ENCODE measurements at regions not wholly inside any gene's neighbourhood (a gene's known extent, or its start where the extent isn't known, plus 50 kb on each side); places are given as distances from the start of the nearest gene placed in this dataset.
"Not testable (repeated sequence)": the region's sequence is repeated elsewhere in the genome, so short reads cannot be mapped to it uniquely, and the experiment has no call there.

DNA sequence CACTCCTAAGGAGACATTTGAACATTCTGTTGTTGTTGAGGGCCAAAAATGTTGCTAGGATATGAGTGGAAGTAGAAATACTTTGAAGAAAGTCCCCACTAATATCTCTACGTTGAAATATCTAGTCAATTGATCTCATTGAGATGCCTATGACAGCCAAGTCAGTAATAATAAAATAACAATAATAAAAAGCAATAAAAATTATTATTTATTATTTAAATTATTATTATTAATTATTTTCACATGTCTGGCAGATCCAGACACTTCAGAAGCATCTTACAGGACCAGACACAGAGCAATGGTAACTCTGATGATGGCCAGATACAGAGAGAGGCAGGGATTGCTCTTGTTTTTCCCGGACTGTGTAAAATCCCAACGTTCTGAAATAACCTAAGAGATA lies 143.5 kb upstream of the PALMD start:
- no peak for DNase-seq

DNA sequence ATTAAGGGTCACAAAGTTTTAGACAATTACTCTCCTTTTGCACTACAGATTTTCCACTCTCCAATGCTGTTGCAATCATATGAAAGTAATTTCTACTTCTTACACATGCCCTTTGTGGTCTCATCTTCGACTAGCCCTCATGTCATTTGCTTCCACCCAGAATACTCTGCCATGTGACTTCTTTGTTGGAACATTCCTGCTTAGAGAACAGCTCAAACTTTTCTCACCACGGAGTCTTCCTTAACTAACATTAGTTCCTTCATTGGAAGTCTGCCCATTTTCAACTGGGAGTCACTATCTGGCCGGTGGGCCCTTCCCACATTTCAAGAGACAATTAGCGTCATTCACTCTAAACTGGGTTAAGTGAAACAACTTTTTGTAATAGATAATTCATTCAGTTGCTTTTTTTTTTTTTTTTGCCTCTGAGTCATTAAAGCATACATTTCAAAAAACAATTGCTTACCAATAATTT lies 142.6 kb upstream of the PALMD start:
- no peak for DNase-seq

DNA sequence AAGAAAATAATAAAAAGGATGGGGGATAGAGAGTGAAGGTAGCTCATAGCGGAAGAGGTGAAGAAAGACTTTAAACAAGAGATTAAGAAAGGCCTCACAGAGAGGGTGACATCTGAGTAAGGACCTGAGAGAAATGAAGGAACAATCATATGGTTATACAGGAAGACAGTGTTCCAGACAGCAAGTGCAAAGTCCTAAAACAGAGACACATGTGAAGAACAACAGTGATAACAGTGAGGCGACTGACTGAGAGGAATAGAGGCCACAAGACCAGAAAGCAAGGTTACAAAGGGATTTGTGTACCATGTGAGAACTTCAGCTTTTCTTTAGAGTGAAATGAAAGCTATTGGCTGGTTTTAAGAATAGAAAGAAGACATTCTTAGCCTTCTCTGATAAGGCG lies 141.6 kb upstream of the PALMD start:
- no peak for DNase-seq

DNA sequence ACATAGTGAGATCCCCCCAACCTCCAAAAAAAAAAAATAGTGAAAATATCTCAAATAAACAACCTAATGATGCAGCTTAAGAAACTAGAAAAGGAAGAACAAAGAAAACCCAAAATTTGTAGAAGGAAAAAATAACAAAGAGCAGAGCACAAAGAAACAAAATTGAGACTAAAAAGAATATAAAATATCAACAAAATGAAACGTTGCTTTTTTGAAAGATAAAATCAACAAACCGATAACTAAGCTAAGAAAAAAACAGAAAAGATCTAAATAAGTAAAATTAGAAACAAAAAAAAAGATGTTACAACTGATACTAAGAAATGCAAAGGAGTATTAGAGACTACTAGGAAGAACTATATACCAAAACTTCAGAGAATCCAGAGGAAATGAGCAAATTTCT lies 139.3 kb upstream of the PALMD start:
- DNase-seq = no peak

DNA sequence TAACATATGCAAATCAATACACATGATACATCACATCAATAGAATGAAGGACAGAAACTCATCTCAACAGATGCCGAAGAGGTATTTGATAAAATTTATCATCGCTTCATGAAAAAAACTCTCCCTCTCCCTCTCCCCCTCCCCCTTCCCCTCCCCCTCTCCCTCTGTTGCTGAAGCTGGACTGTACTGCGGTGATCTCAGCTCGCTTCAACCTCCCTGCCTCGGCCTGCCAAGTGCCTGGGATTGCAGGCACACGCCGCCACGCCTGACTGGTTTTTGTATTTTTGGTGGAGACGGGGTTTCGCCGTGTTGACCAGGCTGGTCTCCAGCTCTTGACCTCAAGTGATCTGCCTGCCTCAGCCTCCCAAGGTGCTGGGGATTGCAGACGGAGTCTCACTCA lies 138.5 kb upstream of the PALMD start:
- DNase-seq = not testable (repeated sequence)

- no peak for DNase-seq
Observed at GRCh38 chr1:99507906-99508732, 137.8 kb upstream of the PALMD start.

DNA sequence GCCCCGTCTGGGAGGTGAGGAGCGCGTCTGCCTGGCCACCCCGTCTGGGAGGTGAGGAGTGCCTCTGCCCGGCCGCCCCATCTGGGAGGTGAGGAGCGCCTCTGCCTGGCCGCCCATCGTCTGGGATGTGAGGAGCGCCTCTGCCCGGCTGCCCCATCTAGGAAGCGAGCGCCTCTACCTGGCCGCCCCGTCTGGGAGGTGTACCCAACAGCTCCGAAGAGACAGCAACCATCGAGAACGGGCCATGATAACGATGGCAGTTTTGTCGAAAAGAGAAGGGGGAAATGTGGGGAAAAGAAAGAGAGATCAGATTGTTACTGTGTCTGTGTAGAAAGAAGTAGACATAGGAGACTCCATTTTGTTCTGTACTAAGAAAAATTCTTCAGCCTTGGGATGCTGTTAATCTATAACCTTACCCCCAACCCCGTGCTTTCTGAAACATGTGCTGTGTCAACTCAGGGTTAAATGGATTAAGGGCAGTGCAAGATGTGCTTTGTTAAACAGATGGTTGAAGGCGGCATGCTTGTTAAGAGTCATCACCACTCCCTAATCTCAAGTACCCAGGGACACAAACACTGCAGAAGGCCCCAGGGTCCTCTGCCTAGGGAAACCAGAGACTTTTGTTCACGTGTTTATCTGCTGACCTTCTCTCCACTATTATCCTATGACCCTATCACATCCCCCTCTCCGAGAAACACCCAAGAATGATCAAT lies 137.0 kb upstream of the PALMD start:
- DNase-seq = not testable (repeated sequence)

DNA sequence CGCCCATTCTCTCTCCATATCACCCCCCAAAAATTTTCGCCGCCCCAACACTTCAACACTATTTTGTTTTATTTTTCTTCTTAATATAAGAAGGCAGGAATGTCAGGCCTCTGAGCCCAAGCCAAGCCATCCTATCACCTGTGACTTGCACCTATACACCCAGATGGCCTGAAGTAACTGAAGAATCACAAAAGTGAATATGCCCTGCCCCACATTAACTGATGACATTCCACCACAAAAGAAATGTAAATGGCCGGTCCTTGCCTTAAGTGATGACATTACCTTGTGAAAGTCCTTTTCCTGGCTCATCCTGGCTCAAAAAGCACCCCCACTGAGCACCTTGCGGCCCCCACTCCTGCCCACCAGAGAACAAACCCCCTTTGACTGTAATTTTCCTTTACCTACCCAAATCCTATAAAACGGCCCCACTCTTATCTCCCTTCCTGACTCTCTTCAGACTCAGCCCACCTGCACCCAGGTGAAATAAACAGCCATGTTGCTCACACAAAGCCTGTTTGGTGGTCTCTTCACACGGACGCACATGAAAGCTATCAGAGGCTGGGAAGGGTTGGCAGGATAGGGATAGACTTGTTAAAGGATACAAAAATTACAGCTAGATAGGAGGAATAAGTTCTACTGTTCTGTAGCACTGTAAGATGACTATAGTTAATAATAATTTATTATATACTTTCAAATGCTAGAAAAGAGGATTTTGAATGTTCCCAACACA lies 130.9 kb upstream of the PALMD start:
- DNase-seq = not testable (repeated sequence)

- no peak for DNase-seq
Observed at GRCh38 chr1:99516141-99516540, 129.8 kb upstream of the PALMD start.

- no peak for DNase-seq
Observed at GRCh38 chr1:99520121-99520520, 125.8 kb upstream of the PALMD start.

DNA sequence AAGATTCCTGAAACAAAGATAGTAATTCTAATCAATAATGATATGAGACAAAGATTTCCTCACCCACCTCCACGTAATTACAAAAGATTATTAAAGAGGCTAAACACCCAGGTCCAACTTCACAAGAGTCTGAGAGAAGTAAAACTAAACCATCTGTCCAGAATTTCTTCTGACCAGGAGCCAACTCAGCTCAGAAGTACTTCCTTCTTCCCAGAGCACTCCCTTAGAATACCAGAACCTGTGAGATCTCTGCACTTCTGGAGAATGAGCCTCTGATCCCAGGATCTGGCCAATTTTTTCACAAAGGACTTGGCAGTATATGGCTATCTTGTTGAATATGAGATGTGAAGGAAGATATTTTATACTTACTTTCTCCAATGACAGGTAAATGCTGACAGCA lies 120.6 kb upstream of the PALMD start:
- DNase-seq = no peak

DNA sequence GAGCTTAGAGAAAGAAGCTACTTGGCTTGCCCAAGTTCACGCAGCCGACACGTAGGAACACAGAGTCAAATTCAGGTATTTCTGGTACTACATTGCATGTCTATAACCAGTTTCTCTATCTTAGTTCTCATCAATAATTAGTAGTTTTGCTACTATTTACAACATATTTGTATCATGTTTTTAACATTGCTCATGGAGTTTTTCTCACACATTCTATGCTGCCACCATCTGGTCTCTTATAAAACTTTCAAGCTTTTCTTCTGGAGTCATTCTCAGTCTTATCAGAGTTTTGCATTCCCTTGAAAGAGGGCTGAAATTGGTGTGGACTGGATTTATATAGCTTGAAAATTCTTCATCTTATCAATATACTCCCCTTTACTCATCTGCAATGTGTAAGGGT lies 118.8 kb upstream of the PALMD start:
- no peak for DNase-seq

GRCh38 chr1:99527545-99527944 lies 118.4 kb upstream of the PALMD start:
- no peak for DNase-seq

GRCh38 chr1:99529002-99529401 lies 116.9 kb upstream of the PALMD start:
- DNase-seq = no peak

DNA sequence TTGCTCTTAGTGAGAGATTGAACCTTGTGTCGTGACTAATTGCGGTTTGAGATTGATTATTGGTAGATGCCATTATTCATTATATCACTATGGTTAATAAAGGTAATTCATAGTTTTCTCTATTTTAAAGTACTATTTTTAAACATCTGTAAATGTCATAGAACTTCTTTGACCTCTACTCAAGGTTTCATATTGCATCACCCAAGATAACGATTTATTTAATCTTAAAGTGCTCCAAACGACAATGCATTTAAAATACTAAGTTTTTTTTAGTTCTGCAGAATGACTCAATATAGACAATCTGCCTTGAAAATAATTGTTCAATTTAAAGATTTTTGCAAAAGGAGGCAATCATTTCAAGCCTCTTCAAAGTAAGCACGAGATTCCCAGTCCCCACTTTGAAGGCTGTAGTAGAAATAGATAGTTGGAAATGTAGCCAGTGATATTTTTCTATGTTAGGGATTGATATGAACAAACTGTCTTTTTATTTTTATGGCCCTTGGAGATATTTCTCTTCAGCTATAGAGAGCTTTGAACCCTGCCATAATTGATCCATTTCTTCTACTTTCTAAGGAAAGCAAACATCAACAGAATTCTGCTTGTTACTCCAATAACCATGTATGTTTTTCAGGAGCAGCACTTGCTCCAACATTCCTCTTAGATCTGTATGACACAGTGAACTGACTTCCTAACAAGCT lies 114.2 kb upstream of the PALMD start:
- DNase-seq = no peak

DNA sequence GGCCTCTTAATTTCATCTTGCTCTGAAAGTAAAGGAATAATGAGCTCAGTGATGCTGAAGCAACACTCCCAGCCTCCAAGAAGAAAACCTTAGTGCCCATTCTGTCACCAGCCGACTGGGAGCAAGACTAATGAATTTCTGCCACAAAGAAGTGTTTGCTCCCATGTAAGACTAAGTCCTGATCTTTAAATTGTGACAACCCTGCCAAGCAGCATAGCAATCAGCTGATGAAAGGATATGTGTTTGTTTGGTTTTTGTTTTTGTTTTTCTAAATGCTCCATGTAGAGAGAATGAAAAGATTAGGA lies 113.7 kb upstream of the PALMD start:
- DNase-seq = no peak

- no peak for DNase-seq
Observed at GRCh38 chr1:99533909-99534637, 111.8 kb upstream of the PALMD start.

- DNase-seq = no peak
Observed at GRCh38 chr1:99534638-99534930, 111.3 kb upstream of the PALMD start.

- DNase-seq = no peak
Observed at GRCh38 chr1:99535470-99536164, 110.3 kb upstream of the PALMD start.

DNA sequence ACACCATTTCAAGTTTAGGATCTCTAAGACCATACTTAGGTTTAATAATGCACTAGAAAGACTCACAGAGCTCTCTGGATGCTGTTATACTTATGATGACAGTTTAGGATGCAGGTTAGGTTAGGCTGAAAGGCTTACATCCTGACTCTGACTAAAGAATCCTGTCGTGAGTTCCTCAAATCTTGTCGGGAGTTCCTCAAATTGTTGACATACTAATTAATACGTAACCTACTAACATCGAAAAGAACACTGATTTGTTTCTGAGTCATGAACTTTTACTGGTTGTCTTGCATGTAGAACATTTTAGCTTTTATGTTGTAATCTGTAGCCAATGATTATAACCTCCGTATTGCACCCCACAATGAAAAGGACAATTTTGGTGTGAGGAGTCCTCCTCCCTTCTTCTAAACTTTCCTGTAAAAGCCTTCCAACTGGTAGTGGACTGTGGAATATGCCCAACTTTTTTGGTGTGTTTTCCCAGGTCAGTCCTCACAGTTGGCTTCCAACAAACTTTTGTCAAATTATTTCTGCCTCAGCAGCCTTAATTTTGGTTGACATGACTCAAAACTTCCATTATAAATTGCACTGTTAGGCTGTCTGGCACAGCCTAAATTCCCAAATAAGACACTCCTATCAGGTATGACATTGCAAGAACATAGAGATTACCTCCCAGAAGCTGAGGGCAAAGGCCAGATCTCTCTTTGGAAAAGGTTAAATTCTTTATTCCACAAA lies 107.9 kb upstream of the PALMD start:
- no peak for DNase-seq

DNA sequence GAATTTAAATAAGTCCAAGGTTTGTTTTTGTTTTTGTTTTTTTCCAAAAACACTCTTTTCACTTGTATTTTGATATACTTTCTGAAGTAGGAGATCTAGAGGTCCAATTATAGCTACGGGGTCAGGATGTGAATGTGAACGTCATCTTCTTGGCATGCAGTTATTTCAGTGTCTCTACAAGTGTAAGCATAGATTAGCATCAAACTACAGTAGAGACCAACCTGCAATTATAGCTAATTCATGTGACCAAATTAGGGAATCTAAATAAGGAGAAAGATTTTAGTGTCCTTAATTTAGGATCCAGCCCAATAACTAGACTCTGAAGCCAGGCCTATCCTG lies 107.3 kb upstream of the PALMD start:
- no peak for DNase-seq

DNA sequence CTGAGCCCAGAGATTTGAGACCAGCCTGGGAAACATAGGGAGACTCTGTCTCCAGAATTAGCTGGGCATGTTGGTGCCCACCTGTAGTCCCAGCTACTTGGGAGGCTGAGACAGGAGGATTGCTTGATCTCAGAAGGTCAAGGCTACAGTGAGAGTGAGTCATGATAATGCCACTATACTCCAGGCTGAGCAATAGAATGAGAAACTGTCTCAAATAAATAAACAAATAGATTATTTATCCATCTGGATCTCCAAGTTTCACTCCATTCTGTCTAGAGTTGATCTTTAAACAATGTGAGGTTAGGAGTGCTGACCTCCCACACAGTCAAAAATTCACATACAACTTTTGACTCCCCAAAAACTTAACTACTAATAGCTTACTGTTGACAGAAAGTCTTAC lies 106.8 kb upstream of the PALMD start:
- no peak for DNase-seq

All from MV-4-11 (cell line).